ENCODE measurements at regions not wholly inside any gene's neighbourhood (a gene's known extent, or its start where the extent isn't known, plus 50 kb on each side); places are given as distances from the start of the nearest gene placed in this dataset.

DNA sequence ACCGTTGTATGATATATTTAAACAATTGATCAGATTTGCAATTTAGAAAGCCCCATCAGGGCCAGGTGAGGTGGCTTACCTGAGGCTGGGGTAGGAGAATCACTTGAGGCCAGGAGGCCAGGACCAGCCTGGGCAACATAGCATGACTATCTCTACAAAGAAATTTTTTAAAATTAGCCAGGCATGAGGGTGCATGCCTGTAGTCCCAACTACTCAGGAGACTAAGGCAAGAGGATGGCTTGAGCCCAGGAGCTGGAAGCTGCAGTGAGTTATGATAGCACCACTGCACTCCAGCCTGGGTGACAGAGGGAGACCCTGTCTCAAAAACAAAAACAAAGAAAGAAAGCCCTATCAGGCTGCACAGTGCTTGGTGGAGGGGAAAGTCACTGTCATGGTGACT is 159.9 kb upstream of the RAB4A start:
- H2AFZ ChIP-seq, result no peak overlapping the region
- H3K4me2 ChIP-seq, result no peak overlapping the region
- no peaks in the 10 kb centered on the region for H3K79me2 ChIP-seq
- H3K4me1 ChIP-seq (ENCODE audit: insufficient read depth), result peaks cover 45% of the 10 kb centered on the region
- no peak for TF ChIP-seq EZH2phosphoT487 (IDR thresholded peaks at IDR 0.05; ENCODE audit: low read depth, severe bottlenecking, unreplicated experiment)
- TF ChIP-seq CTCF (IDR thresholded peaks at IDR 0.05; ENCODE audit: poor library complexity), result no peak
- TF ChIP-seq EZH2 (IDR thresholded peaks at IDR 0.05; ENCODE audit: borderline replicate concordance), result no peak
- H3K4me3 ChIP-seq, result no peak overlapping the region
- no peaks in the 10 kb centered on the region for H4K20me1 ChIP-seq (ENCODE audit: insufficient read depth, poor library complexity, severe bottlenecking)
- DNase-seq (ENCODE audit: low spot score), result no peak
- WGBS (ENCODE audit: low lambda C conversion rate, missing lambda C conversion rate), result 100% methylated on average over 1 of the region's 1 CpG
- H3K9me3 ChIP-seq (ENCODE audit: low read depth), result no peaks in the 10 kb centered on the region
- H3K36me3 ChIP-seq (replicated peaks; ENCODE audit: insufficient read depth, low read depth), result no peaks in the 10 kb centered on the region
- no peaks in the 10 kb centered on the region for H3K27me3 ChIP-seq
- no peaks in the 10 kb centered on the region for H3K9me2 ChIP-seq (replicated peaks; ENCODE audit: insufficient read depth)
- H3K27ac ChIP-seq, result no peak overlapping the region

DNA sequence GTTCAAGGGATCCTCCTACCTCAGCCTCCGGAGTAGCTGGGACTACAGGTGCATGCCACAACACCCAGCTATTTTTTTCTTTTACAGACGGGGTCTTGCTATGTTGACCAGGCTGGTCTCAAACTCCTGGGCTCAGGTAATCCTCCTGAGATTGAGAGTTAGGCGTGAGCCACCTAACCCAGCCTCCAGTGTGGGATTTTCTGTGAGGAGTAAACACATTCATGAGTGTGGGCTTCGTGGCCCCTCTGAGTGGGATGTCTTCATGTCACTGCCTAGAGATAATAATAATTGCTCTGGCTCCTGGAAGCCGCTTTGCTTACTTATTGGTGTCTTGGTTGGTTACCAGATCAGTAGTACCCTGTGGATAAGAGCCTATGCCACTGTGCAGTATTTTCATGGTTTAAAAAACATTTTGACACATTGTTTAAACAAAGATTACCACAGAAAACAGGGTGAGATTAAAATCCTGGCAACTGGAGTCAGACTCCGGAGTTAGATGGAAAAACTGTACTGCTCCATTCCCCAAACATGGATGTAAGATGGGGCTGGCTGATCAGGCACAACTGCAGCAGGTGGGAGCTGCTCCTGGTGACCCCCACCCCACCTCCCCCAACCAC is 159.1 kb upstream of the RAB4A start:
- no peaks in the 10 kb centered on the region for H3K36me3 ChIP-seq (replicated peaks; ENCODE audit: insufficient read depth, low read depth)
- H3K4me3 ChIP-seq, result no peak overlapping the region
- H2AFZ ChIP-seq, result no peak overlapping the region
- no peak overlapping the region for H3K27ac ChIP-seq
- H3K4me1 ChIP-seq (ENCODE audit: insufficient read depth), result peaks cover 45% of the 10 kb centered on the region
- TF ChIP-seq EZH2phosphoT487 (IDR thresholded peaks at IDR 0.05; ENCODE audit: low read depth, severe bottlenecking, unreplicated experiment) (no peak), CTCF (IDR thresholded peaks at IDR 0.05; ENCODE audit: poor library complexity) (no peak), EZH2 (IDR thresholded peaks at IDR 0.05; ENCODE audit: borderline replicate concordance) (no peak)
- H3K9me2 ChIP-seq (replicated peaks; ENCODE audit: insufficient read depth), result no peaks in the 10 kb centered on the region
- no peaks in the 10 kb centered on the region for H3K9me3 ChIP-seq (ENCODE audit: low read depth)
- no peaks in the 10 kb centered on the region for H4K20me1 ChIP-seq (ENCODE audit: insufficient read depth, poor library complexity, severe bottlenecking)
- H3K27me3 ChIP-seq, result no peaks in the 10 kb centered on the region
- no peak overlapping the region for H3K4me2 ChIP-seq
- DNase-seq (ENCODE audit: low spot score), result no peak
- WGBS (ENCODE audit: low lambda C conversion rate, missing lambda C conversion rate), result 75% methylated on average over 6 of the region's 6 CpGs
- H3K79me2 ChIP-seq, result no peaks in the 10 kb centered on the region

- no peak for DNase-seq (ENCODE audit: low spot score)
- Histone ChIP-seq H4K20me1 (ENCODE audit: insufficient read depth, poor library complexity, severe bottlenecking) (no peaks in the 10 kb centered on the region), H3K4me2 (no peak overlapping the region), H3K27me3 (no peaks in the 10 kb centered on the region), H3K9me2 (replicated peaks; ENCODE audit: insufficient read depth) (no peaks in the 10 kb centered on the region), H2AFZ (no peak overlapping the region), H3K9me3 (ENCODE audit: low read depth) (no peaks in the 10 kb centered on the region), H3K79me2 (no peaks in the 10 kb centered on the region), H3K4me1 (ENCODE audit: insufficient read depth) (peaks cover 42% of the 10 kb centered on the region), H3K4me3 (no peak overlapping the region), H3K27ac (peak overlapping the region; percentile 64), H3K36me3 (replicated peaks; ENCODE audit: insufficient read depth, low read depth) (no peaks in the 10 kb centered on the region)
- TF ChIP-seq CTCF (IDR thresholded peaks at IDR 0.05; ENCODE audit: poor library complexity) (no peak), EZH2 (IDR thresholded peaks at IDR 0.05; ENCODE audit: borderline replicate concordance) (no peak), EZH2phosphoT487 (IDR thresholded peaks at IDR 0.05; ENCODE audit: low read depth, severe bottlenecking, unreplicated experiment) (no peak)
- 99% methylated on average over 3 of the region's 3 CpGs for WGBS (ENCODE audit: low lambda C conversion rate, missing lambda C conversion rate)
Observed at GRCh38 chr1:229112832-229113548, 157.9 kb upstream of the RAB4A start.

All from hepatocyte (in vitro differentiated cells).